ENCODE measurements at regions not wholly inside any gene's neighbourhood (a gene's known extent, or its start where the extent isn't known, plus 50 kb on each side); places are given as distances from the start of the nearest gene placed in this dataset.
A peak's percentile ranks its signal among the peaks of the same experiment; 100 is the strongest.

- no peak for DNase-seq (ENCODE audit: low read depth)
These were observed 221.5 kb upstream of the TOPAZ1 start for GRCh38 chr3:44020143-44020542.

GRCh38 chr3:44021651-44022594 is 219.8 kb upstream of the TOPAZ1 start:
- DNase-seq (ENCODE audit: low read depth), result no peak

GRCh38 chr3:44023961-44024593 is 217.6 kb upstream of the TOPAZ1 start:
- DNase-seq (ENCODE audit: low read depth), result no peak

- no peak for DNase-seq (ENCODE audit: low read depth)
These were observed 215.3 kb upstream of the TOPAZ1 start for GRCh38 chr3:44026220-44026865.

GRCh38 chr3:44029100-44029499 is 212.6 kb upstream of the TOPAZ1 start:
- DNase-seq (ENCODE audit: low read depth), result no peak

- no peak for DNase-seq (ENCODE audit: low read depth)
These were observed 211.4 kb upstream of the TOPAZ1 start for GRCh38 chr3:44030285-44030684.

- DNase-seq (ENCODE audit: low read depth), result peak; percentile 23
These were observed 210.9 kb upstream of the TOPAZ1 start for GRCh38 chr3:44030687-44031305.

GRCh38 chr3:44031387-44032380 is 210.0 kb upstream of the TOPAZ1 start:
- no peak for DNase-seq (ENCODE audit: low read depth)

GRCh38 chr3:44032487-44032886 is 209.2 kb upstream of the TOPAZ1 start:
- no peak for DNase-seq (ENCODE audit: low read depth)

GRCh38 chr3:44033123-44033522 is 208.6 kb upstream of the TOPAZ1 start:
- no peak for DNase-seq (ENCODE audit: low read depth)

- no peak for DNase-seq (ENCODE audit: low read depth)
These were observed 204.8 kb upstream of the TOPAZ1 start for GRCh38 chr3:44036850-44037249.

- no peak for DNase-seq (ENCODE audit: low read depth)
These were observed 202.7 kb upstream of the TOPAZ1 start for GRCh38 chr3:44039006-44039405.

GRCh38 chr3:44041726-44042125 is 200.0 kb upstream of the TOPAZ1 start:
- no peak for DNase-seq (ENCODE audit: low read depth)

- no peak for DNase-seq (ENCODE audit: low read depth)
These were observed 198.9 kb upstream of the TOPAZ1 start for GRCh38 chr3:44042772-44043171.

- peak; percentile 59 for DNase-seq (ENCODE audit: low read depth)
These were observed 196.0 kb upstream of the TOPAZ1 start for GRCh38 chr3:44045476-44046275.

- no peak for DNase-seq (ENCODE audit: low read depth)
These were observed 193.9 kb upstream of the TOPAZ1 start for GRCh38 chr3:44047796-44048195.

- peak; percentile 73 for DNase-seq (ENCODE audit: low read depth)
These were observed 193.3 kb upstream of the TOPAZ1 start for GRCh38 chr3:44048196-44048924.

- no peak for DNase-seq (ENCODE audit: low read depth)
These were observed 192.7 kb upstream of the TOPAZ1 start for GRCh38 chr3:44048949-44049348.

GRCh38 chr3:44050101-44050500 is 191.6 kb upstream of the TOPAZ1 start:
- no peak for DNase-seq (ENCODE audit: low read depth)
